DMS79 treated with DMSO at 0.1 percent for 48 hours (cell line): ENCODE measurements at regions not wholly inside any gene's neighbourhood (a gene's known extent, or its start where the extent isn't known, plus 50 kb on each side); places are given as distances from the start of the nearest gene placed in this dataset.
"Not testable (repeated sequence)": the region's sequence is repeated elsewhere in the genome, so short reads cannot be mapped to it uniquely, and the experiment has no call there.

ENCODE experiments used
- DNase-seq: peaks from one replicate; lab custom pipeline; 2025; lab: John Stamatoyannopoulos, UW

- not testable (repeated sequence) for DNase-seq
These were observed 321.6 kb downstream of the SH2D4B start for GRCh38 chr10:80859279-80859678.

- no peak for DNase-seq
These were observed 323.0 kb downstream of the SH2D4B start for GRCh38 chr10:80860719-80861118.

- no peak for DNase-seq
These were observed 324.2 kb downstream of the SH2D4B start for GRCh38 chr10:80861882-80862281.

GRCh38 chr10:80870282-80870681, 332.6 kb downstream of the SH2D4B start:
- DNase-seq, result no peak

DNA sequence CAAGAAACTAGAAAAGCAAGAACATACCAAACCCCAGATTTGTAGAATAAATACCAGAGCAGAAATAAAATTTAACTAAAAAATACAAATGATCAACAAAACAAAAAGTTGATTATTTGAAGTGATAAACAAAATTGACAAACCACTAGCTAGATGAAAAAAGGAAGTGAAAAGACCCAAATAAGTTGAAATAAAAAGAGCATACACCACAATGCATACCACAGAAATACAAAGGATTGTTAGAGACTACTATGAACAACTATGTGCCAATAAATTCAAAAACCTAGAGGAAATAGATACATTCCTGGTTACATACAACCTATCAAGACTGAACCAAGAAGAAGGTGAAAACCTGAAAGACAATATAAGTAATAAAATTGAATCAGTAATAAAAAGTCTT, 333.4 kb downstream of the SH2D4B start:
- no peak for DNase-seq

DNA sequence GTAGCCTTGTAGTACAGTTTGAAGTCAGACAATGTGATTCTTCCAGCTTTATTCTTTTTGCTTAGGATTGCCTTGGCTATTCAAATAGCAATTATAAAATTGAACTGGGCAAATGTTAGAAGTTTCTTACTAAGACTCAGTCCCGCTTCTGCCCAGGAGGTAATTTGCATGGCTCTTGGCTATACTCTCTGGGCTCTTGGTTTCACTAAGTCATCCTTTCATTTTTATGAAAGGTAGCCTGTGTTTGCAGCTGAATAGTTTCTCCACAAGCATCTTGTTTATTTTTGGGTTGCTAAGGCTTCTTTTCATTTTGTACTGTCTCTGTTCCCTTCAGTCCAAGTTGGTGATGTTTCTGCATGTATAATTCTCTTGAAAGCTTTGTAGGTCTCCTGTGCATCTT, 340.6 kb downstream of the SH2D4B start:
- DNase-seq, result no peak

GRCh38 chr10:80890146-80890545, 352.4 kb downstream of the SH2D4B start:
- DNase-seq, result no peak

DNA sequence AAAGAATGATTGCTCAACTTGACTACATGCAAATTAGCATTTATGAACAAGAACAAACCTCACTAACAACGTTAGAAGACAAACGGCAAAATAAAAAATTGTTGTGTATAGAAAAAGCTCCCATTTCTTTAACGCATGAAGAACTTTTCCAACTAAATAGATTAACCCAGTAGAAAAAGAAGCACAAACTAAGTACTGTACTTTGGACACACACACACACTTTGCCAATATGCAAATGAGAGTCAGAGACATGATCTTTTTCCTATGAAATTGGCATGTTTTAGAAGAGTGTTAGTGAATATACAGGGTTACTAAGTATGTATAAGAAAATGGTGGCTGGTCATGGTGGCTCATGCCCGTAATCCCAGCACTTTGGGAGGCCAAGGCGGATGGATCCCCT, 355.6 kb downstream of the SH2D4B start:
- no peak for DNase-seq

- DNase-seq, result no peak
These were observed 356.6 kb downstream of the SH2D4B start for GRCh38 chr10:80894311-80894791.

- DNase-seq, result no peak
These were observed 357.2 kb downstream of the SH2D4B start for GRCh38 chr10:80894797-80895467.

GRCh38 chr10:80896076-80896475, 358.4 kb downstream of the SH2D4B start:
- no peak for DNase-seq

- no peak for DNase-seq
These were observed 359.3 kb downstream of the SH2D4B start for GRCh38 chr10:80896959-80897358.

GRCh38 chr10:80900661-80901060, 363.0 kb downstream of the SH2D4B start:
- DNase-seq, result no peak

GRCh38 chr10:80908611-80909010, 370.9 kb downstream of the SH2D4B start:
- DNase-seq, result no peak

DNA sequence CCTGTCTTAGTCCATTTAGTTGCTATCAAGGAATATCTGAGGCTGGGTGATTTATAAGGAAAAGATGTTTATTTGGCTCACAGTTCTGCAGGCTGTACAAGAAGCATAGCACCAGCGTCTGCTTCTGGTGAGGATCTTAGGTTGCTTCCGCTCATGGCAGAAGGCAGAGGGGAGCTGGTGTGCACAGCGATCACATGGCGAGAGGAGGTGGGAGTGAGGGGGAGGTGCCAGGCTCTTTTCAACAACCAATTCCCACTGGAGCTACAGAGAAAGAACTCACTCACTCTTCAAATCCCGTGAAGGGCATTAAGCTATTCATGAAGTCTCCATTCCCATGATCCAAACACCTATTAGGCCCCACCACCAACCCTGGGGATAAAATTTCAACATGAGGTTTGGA, 371.6 kb downstream of the SH2D4B start:
- DNase-seq, result no peak

GRCh38 chr10:80917636-80918035, 379.9 kb downstream of the SH2D4B start:
- no peak for DNase-seq

GRCh38 chr10:80921032-80921431, 383.3 kb downstream of the SH2D4B start:
- DNase-seq, result no peak

GRCh38 chr10:80924063-80924952, 386.6 kb downstream of the SH2D4B start:
- no peak for DNase-seq

GRCh38 chr10:80927419-80928078, 389.8 kb downstream of the SH2D4B start:
- DNase-seq, result no peak

- DNase-seq, result no peak
These were observed 401.2 kb downstream of the SH2D4B start for GRCh38 chr10:80938903-80939302.

GRCh38 chr10:80945264-80945880, 407.7 kb downstream of the SH2D4B start:
- no peak for DNase-seq

- no peak for DNase-seq
These were observed 408.4 kb downstream of the SH2D4B start for GRCh38 chr10:80946073-80946472.
